T follicular helper cell (primary cell): ENCODE measurements at regions not wholly inside any gene's neighbourhood (a gene's known extent, or its start where the extent isn't known, plus 50 kb on each side); places are given as distances from the start of the nearest gene placed in this dataset.

ENCODE experiments used
- DNase-seq: peaks from one replicate; pipeline ENCODE4 v3.0.0-alpha.2; 2020; ENCODE audit warnings: low read depth

DNA sequence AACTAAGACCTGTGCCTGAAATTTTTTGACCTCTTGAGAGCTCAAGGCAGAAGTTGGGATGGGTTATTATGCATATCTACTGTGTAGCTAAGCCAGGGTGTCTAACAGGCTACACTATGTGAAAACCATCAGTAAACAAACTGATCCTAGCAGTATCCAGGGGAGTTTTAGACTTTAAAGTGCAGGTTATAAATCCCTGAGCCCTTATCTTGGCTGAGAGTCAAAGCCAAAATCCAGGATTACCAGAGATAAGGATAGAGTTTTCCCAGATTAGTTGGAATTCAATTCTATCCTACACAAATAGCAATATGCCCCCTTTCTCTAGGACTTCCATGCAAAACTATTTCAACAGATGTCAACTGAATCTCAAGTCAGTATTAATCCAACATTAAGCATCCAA is 1229.7 kb downstream of the GRIK2 start:
- DNase-seq: no peak

- no peak for DNase-seq
Measured at GRCh38 chr6:102619585-102619984, 1226.1 kb downstream of the GRIK2 start.

DNA sequence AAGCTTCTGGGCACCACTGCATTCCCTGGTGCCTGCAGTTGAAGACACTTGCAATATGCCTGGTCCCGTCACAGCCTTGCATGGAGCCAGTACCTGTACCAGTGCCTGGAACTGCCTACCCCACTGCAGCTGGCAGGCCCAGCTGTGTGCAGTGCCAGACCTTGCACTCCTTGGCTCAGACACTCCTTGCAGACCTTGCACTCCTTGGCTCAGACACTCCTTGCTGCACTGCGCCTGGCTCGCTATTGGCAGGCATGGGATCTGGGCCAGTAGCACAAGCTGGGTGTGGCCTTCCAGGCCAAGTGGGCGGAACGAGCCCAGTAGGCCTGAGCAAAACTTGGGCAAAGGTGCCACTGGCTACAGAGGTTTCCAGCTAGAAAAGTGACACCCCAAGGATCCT is 1189.1 kb downstream of the GRIK2 start:
- no peak for DNase-seq

- no peak for DNase-seq
Measured at GRCh38 chr6:102581378-102582124, 1188.0 kb downstream of the GRIK2 start.

GRCh38 chr6:102571236-102571908 is 1177.9 kb downstream of the GRIK2 start:
- no peak for DNase-seq

- DNase-seq: no peak
Measured at GRCh38 chr6:102562713-102563112, 1169.2 kb downstream of the GRIK2 start.

- no peak for DNase-seq
Measured at GRCh38 chr6:102553214-102553613, 1159.7 kb downstream of the GRIK2 start.

DNA sequence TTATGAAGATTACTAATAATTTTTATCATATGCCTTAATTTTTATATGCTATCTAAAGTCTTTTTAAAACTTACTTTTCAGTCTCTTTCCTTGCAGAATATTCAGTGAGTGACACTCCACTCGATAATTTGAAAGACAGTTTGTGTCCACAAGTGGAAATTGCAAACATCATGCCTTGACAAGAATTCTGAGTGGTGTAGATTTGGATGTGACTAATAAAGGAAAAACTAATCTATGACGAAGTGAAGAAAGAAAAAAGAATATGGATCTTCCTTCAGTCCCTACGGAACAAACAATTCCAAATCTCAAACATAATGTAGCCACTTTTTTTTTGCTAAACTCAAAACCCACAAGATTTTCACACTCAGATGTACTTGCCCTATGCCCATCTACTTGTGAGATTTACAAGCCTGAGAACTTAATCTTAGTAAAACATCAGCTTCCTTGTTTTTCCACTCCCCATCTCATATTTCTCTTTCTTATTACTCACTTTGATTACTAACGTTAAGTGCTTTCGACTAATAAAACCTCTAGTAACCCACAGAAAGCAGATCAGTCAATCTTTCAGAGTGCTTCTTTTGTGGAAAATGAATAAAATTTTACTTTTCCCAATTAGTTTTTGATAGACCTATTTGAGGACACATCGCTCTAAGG is 1155.8 kb downstream of the GRIK2 start:
- no peak for DNase-seq

DNA sequence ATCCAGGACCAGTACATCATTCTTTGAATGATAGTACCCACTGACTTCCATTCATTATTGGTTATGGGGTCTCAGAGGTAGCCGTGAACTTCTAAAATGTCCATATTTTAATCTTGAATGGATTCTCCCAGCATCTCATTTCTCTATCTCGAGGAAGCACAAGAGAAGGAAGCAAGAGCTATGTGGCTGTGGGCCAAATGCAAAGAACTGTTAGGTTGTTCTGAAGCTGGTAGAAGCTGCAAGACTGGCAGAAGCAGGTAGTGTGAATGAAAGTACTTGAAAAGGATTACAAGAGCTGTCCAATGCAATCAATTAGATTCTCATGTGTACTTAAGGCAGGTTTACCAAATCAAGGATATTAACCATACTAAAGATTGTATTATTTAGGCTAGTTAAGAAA is 1131.8 kb downstream of the GRIK2 start:
- DNase-seq: no peak

- no peak for DNase-seq
Measured at GRCh38 chr6:102520966-102521365, 1127.5 kb downstream of the GRIK2 start.

GRCh38 chr6:102517506-102517905 is 1124.0 kb downstream of the GRIK2 start:
- no peak for DNase-seq

DNA sequence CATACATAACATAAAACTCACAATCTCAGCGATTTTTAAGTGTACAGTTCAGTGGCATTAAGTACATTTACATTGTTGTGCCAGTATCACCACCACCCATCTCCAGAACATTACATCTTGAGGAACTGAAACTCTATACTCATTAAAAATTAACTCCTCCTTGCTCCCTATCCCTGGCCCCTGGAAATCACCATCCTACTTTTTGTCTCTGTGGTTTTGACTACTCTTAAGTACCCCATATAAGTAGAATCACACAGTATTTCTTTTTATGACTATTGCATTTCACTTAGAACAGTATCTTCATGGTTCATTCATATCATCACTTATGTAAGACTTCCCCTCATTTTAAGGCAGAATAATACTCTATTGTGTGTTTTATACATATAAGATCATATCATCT is 1108.1 kb downstream of the GRIK2 start:
- DNase-seq: no peak

DNA sequence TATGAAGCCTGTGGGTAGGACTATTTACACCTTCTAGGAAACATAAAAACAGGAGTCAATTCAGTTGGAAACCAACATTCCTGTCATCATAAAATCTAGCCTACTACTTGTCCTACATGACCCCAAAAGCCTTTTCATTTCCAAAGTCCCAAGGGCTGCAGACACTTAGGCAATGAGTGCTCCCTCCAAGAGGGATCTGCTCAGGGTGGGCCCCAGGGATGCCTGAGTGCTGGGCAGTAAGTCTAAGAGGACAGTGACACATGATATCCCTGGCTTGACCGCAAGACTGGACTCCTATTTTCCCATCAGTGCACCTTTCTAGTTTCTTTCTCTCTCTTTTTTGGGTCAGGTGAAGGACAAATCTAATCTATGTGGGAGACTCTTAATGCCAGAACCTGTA is 1101.3 kb downstream of the GRIK2 start:
- DNase-seq: no peak

GRCh38 chr6:102493485-102493884 is 1100.0 kb downstream of the GRIK2 start:
- no peak for DNase-seq

DNA sequence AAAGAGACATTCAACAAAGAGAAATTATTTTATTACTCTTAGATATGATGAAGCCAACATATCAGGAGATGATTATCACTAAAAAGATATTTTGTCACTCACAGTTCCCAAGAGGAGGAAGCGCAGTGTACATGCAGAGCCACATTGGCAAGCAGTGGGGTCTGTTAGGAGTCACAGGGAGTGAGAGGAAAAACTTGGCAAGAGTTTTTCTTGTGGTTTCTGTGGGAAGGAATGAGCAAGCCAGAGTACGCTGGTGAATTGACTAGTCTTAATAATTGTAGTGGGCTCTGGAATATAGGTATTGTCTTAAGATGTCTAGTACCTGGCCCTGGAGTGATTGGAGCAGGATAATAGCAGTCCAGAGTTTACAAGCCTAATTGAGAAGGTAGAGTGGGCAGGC is 1095.2 kb downstream of the GRIK2 start:
- no peak for DNase-seq

- DNase-seq: no peak
Measured at GRCh38 chr6:102485480-102485879, 1092.0 kb downstream of the GRIK2 start.

DNA sequence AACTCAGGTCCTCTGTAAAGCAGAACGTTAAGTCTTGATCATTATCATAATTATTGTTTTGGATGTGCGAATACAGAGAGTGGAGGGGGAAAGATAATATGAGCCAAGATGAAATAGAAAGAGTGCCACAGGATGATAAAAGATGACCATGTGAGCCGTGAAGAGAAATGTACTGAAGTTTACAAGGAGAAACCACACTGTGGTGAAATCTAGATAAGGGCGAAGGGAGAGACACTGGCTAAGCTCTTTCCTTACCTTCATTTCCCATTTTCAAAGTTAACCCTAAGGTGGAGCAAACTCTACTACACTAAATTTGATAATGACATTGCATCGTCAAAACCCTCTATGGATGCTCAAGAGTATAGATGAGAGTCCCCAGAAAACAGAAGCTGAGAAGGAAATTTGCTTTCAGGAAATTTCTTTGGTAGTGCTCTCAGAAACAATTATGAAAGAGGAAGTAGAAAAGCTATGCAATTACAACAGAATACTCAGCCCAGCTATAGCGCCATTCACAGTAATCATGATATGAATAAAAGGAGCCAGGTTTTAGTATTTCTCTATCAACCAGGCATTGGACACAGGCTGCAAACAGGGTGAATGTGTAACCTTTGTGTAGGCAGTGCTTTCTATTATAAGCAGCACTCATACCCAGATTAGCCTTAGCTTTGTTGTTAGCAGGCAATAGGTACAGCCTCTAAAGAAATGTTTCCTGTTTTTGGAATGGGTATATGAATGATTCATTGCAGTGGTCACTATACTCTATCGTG is 1080.7 kb downstream of the GRIK2 start:
- no peak for DNase-seq

- DNase-seq: no peak
Measured at GRCh38 chr6:102458990-102459389, 1065.5 kb downstream of the GRIK2 start.

DNA sequence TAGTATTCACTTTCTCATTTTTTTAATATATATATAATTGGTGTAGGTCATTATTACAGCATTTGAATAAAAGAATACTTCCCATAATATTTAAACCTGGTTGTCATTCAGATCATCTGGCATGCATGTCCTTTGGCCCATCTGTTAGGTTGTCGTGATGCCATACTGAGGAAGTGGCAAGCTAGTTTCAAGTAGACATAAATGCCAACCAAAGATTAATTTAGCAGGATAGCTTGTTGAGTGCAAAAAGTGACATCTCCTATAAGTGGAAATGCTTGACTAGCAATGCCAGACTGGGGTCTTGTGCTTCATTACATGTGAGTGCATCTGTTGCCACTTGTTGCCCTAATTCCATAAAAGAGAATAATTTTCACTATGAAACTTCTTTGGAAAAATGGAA is 1044.7 kb downstream of the GRIK2 start:
- DNase-seq: no peak

DNA sequence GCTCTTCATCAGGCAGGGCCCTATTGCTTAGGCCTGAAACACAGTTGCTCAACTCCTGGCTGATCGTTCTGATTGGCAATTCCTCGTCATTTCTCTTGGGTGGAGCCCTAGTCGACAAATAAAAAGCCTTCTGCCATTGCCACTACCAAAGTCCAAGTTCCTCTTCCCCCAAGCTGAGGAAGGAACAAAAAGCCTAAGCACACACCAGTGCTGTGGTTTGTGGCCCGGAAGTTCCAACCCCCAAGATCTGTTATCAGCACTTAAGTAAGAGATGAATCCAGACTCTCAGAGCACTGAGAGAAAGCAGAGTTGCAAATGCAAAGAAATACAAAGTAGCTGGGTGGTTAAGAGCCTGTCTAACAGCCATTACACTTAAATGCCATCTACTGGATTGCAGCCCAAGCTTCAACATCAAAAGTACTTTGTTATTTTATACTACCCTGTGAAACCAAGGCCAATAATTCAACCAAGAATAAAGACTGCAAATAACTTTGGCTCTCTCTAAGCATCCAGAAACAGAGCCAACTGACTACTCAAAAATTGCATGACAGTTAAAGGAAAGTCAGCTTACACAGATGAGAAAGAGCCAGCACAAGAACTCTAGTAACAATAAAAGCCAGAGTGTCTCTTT is 1024.0 kb downstream of the GRIK2 start:
- no peak for DNase-seq

- DNase-seq: no peak
Measured at GRCh38 chr6:102415891-102416290, 1022.4 kb downstream of the GRIK2 start.

GRCh38 chr6:102411796-102412195 is 1018.3 kb downstream of the GRIK2 start:
- DNase-seq: no peak
